Bone marrow (tissue), 2 donors: ENCODE measurements at regions not wholly inside any gene's neighbourhood (a gene's known extent, or its start where the extent isn't known, plus 50 kb on each side); places are given as distances from the start of the nearest gene placed in this dataset.

ENCODE experiments used
- DNase-seq, 2 donors: peaks; one replicate each; lab custom pipeline; 2025; lab: John Stamatoyannopoulos, UW

GRCh38 chr15:47405365-47406162, 311.7 kb upstream of the SEMA6D start:
- no peak for DNase-seq

GRCh38 chr15:47407692-47408091, 309.6 kb upstream of the SEMA6D start:
- no peak for DNase-seq

- DNase-seq = no peak
Measured at GRCh38 chr15:47409038-47409437, 308.3 kb upstream of the SEMA6D start.

DNA sequence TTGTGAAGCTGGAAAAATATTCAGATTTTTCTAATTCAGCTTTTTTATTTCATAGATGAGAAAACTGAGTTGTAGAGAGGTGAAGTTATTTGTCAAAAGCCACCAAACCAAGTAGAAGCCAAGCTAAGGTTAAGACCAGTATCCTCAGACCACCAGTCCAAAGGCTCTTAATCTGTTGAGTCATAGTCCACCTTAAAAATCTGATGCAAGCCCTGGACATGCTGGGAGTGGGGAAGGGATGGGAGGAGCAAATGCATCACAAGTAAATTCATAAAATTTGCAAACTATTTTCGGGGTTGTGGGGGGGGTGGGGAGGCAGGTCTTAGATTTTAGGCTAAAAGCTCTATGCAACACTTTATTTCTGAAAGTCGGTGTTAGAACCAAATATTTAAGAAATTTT, 307.7 kb upstream of the SEMA6D start:
- no peak for DNase-seq

DNA sequence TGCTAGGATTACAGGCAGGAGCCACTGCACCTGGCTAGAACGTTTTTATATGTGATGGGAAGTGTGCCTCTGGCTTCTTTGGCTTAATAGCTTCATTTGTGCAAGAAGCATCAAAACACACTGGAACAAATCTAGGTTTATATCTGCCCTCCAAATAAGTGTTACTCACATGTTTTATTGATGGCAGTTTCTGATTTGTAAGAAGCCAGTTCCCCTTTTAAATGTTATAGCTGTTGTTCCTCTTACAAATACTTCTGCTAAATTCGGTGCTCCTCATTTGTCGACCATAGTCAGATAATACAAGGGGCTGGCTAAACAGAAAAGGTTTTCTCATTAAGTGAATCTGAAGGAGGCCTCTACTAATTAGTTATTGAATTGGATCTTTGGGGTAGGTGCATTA, 307.1 kb upstream of the SEMA6D start:
- no peak for DNase-seq

DNA sequence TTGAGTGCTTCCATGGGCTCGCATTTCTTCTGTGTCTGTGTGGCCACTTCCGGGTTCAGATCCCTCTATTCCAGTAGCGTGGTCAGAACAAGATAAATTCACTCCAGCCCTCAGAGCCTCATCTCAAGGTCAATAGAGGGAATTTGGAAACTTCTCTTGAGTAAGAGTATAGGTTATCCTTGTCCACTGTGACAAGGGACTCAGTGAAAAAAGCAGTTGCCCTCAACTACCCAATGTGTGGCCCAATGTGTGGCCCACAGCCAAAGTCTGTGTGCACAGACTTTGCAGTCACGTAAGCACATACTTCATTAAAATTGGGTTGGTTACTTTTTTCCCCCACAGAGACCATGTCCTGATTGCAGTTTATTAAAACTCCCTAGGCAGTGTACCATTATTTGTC, 305.6 kb upstream of the SEMA6D start:
- no peak for DNase-seq

DNA sequence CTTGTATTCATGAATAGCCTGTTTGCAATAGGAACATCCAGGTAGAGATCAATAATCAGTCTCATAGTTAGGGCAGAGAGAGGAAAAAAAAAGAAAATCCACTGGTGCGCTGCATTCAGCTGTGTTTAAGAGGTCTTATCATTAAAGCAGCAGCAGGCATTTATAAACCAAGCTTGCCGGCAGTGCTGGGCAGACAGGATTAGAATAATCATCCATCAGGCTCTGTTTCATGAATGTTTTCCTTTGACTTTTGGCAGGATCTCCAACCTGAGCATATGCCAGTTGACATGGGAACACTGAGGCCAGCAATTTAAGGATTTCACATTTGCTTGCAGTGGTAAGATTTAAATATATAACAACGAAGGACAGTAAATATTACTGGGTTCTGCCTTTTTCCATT, 305.2 kb upstream of the SEMA6D start:
- no peak for DNase-seq

DNA sequence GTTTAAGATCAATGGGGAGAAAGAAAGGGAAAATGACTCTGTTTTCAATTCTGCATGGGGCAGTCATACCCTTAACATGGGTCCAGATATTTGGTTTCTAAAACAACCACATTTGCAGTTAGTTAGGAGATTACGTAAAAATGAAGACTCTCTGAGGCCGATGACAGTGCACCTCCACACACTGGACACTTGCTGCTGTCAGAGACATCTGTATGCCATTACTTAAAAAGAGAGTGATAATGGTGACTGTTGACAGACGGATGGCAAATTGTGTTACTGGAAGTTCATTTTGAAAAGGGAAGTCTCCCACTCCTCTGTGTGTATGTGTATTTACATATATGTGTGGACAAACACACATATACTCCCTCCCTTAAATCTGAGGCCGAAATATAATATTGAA, 304.5 kb upstream of the SEMA6D start:
- no peak for DNase-seq

DNA sequence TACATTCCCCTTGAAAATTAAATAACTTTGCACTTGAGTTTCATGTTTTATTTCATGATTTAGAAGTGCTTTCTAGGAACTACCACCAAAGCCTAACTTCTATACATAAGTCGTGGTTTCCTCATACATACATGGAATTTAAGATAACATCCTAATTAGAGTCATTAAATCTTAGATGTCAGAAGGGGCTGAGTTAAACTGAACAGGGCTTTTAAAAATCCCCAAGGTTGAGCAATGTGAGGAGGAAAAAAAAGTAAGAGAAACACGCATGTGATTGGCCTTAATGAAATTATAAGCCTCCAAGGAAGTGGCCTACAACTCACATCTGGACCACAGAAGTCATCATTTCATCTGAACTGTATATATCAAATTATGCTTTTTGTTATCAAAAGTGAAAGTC, 303.1 kb upstream of the SEMA6D start:
- no peak for DNase-seq

DNA sequence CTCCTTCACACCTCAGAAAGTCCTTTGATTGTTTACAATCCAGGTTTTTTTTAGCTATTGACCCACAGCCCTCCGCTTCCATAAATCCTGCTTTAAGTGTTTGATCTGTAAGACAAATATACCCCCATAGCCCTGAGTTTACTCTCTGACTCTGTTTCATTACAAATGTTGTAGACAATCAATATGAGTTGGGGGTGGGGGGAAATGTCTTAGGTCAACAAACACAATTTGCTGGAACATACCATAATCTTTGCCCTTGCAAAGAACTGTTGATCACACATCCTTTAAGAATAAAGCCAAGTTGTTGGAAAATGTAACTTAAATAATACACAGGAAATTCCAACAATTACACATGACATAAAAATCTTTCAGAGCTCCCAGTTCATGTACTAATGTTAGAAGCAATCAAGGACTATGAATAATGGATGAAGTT, 301.8 kb upstream of the SEMA6D start:
- no peak for DNase-seq

DNA sequence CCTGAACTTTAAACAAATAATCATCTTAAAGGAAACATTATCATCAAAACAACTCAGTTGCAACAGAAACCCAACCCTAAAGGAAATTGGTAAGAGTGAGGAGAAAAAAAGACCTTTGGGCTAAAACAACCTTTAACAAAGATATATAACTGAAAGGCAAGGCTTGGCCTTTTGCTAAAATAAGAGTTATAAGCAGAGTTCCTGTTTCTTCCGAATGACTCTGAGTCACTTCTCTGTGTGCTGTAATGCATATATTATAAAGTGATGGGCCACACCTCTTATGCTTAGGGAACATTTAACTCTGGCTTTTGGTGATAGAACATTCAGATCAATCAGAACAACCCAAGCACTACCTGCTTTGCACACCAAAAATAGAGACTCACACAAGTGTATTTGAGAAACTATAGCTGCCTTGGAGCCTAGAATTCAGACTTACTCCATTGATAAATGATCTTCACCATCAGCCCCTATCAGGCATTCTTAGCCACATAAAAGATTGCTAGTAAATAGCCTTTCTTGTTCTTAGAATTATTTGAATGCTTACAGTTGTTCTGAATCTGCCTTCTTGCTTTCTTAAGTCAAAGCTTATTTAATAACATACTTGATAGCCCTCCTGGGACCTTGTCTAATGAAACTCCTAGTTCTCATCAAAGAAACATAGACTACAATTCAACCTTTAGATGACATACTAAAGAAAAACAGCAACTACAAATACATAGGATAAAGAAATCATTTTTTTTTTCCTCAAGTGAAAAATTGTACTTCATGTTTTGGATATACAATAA, 294.2 kb upstream of the SEMA6D start:
- DNase-seq = no peak

DNA sequence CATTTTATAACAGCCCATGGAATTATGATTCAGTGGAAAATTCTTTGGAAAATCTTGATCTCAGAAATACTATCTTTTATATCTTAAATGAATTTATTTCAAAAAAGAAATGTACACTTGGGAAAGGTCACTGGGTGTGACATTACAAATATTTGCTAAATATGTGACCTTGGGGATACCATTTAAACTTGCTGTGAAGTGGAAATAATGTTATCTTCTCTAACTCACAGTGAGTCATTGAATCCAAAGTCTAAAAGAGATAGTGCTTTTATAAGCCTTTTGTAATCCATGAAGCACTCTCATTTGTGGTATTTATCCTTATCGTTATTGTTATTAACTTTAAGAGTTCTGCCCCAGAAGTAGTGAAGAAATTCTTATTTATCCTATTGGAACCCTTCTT, 289.8 kb upstream of the SEMA6D start:
- no peak for DNase-seq

- DNase-seq = no peak
Measured at GRCh38 chr15:47429376-47429775, 287.9 kb upstream of the SEMA6D start.

DNA sequence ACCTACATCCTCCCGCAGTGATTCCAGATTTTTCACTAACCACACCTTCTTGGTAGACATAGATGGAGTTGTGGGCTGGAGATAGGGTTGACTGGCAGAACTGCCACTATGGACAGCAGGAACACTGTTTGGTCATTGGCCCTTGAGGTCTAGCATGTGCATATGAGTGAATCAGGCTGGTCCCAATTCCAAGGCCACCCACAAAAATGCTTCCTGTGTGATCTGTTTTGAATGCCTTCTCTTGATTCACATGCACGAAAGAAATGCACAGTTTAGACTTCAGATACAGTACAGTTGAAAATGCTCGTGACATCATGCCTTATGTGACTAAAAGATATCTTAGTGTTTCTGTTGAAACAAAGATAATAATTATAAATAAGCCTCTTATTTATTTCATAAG, 285.8 kb upstream of the SEMA6D start:
- DNase-seq = no peak

DNA sequence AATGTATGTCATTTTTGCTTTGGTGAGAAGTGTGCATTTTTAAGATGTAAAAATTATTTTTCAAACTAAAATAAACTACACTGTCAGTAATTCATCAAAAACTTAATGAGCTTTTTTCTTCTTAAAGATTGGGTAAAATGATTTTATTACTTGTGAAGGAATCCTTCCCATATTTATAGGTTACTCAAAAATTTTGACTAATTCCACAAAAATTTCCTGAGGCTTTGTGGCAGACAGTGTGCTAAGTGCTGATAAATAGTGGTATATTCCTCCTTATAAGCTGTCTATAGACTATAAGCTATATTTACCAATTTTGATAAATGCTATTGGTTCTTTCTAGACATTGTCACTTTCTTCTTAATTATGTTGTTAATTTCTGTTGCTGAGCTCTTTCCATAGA, 284.5 kb upstream of the SEMA6D start:
- no peak for DNase-seq

DNA sequence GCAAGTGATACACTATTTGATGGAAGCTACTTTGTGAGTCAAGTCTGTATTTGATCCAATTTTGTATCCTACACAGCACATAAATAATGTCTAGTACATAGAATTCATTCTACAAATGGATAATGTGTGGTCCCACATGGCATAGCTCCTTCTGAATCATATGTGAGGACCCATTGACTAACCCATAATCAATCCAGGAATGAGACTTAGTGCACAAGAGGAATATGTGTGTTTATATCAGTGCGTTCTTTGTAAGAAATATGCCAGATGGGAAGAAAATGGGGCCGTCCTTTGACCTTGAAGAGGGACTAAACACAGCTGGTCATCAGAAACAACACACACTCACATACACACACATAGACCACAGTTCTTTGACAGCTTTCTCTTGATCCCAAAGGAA, 282.7 kb upstream of the SEMA6D start:
- DNase-seq = no peak

GRCh38 chr15:47437491-47437890, 279.8 kb upstream of the SEMA6D start:
- DNase-seq = no peak

- no peak for DNase-seq
Measured at GRCh38 chr15:47439146-47440111, 277.9 kb upstream of the SEMA6D start.

DNA sequence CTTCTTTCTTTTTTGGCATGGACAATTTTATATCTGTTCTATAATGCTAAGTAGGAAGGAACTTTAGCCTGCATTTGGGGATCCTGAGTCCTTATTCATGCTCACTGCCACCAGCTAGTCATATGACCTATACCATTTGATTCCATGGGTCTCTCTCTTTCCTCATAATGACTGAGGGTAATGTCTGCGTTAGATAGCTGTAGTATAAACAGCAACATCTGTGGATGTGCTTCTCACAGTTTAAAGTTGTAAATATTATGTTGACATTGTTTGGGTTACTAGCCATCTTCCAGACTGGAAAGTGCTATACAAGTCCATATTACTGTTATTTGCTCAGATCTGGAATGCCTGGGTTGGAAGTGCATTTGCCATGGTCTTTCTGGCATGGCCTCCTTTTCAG, 274.9 kb upstream of the SEMA6D start:
- DNase-seq = no peak

GRCh38 chr15:47443839-47444238, 273.5 kb upstream of the SEMA6D start:
- no peak for DNase-seq

DNA sequence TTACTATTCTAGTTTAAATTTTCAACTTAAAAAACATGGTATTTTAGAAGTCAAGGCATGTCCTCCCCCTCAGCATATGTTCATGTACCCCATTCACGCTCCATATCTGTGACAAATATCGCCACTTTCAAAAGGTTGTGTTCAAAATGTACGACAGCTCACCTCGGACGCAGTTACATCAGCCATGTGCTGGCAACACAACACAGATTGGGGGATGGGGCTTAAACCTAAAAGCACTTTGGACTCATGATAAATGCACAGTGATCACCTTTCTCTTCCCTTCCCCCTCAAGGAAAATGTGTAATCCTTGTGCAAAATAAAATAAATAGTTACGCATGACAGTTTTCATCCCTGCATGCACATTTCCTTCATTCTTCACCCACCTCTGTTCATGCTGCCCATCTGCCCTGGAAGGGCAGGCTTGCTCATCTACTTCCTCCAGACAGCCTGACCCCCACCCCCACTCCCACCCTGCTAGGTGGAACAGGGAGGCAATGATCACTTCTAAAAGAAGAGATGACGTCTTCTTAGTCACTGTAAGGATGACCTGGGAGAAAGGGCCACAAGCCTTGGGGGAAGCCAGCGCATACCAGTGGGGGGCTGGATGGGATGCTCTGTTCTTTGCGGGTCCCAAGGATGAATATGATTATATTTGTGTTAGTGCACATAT, 271.4 kb upstream of the SEMA6D start:
- no peak for DNase-seq
